ENCODE measurements at regions not wholly inside any gene's neighbourhood (a gene's known extent, or its start where the extent isn't known, plus 50 kb on each side); places are given as distances from the start of the nearest gene placed in this dataset.
A peak's percentile ranks its signal among the peaks of the same experiment; 100 is the strongest.
"Not testable (repeated sequence)": the region's sequence is repeated elsewhere in the genome, so short reads cannot be mapped to it uniquely, and the experiment has no call there.

GRCh38 chr7:92973293-92973731 is 136.9 kb upstream of the CDK6 start:
- peak; percentile 38 for DNase-seq

- DNase-seq = no peak
These were observed 136.1 kb upstream of the CDK6 start for GRCh38 chr7:92972441-92972840.

GRCh38 chr7:92969061-92969460 is 132.7 kb upstream of the CDK6 start:
- DNase-seq = no peak

GRCh38 chr7:92968502-92968901 is 132.1 kb upstream of the CDK6 start:
- DNase-seq = no peak

GRCh38 chr7:92967238-92967637 is 130.9 kb upstream of the CDK6 start:
- no peak for DNase-seq

GRCh38 chr7:92964141-92964540 is 127.8 kb upstream of the CDK6 start:
- DNase-seq = peak; percentile 13

GRCh38 chr7:92963566-92963965 is 127.2 kb upstream of the CDK6 start:
- peak; percentile 22 for DNase-seq

GRCh38 chr7:92961961-92962360 is 125.6 kb upstream of the CDK6 start:
- DNase-seq = no peak

- DNase-seq = no peak
These were observed 120.2 kb upstream of the CDK6 start for GRCh38 chr7:92956575-92956974.

GRCh38 chr7:92955081-92955480 is 118.7 kb upstream of the CDK6 start:
- DNase-seq = no peak

GRCh38 chr7:92953657-92954056 is 117.3 kb upstream of the CDK6 start:
- peak; percentile 9 for DNase-seq

- no peak for DNase-seq
These were observed 113.4 kb upstream of the CDK6 start for GRCh38 chr7:92949748-92950147.

- DNase-seq = no peak
These were observed 109.5 kb upstream of the CDK6 start for GRCh38 chr7:92945840-92946239.

- DNase-seq = peak; percentile 56
These were observed 108.3 kb upstream of the CDK6 start for GRCh38 chr7:92944633-92945032.

- DNase-seq = not testable (repeated sequence)
These were observed 106.3 kb upstream of the CDK6 start for GRCh38 chr7:92942706-92943105.

- DNase-seq = no peak
These were observed 103.4 kb upstream of the CDK6 start for GRCh38 chr7:92939666-92940360.

- peak; percentile 75 for DNase-seq
These were observed 97.7 kb upstream of the CDK6 start for GRCh38 chr7:92934096-92934495.

- no peak for DNase-seq
These were observed 96.1 kb upstream of the CDK6 start for GRCh38 chr7:92932450-92932849.

GRCh38 chr7:92930404-92930803 is 94.0 kb upstream of the CDK6 start:
- no peak for DNase-seq

GRCh38 chr7:92926697-92927044 is 90.3 kb upstream of the CDK6 start:
- no peak for DNase-seq

- DNase-seq = peak; percentile 62
These were observed 89.7 kb upstream of the CDK6 start for GRCh38 chr7:92925876-92926696.

GRCh38 chr7:92924800-92925199 is 88.4 kb upstream of the CDK6 start:
- no peak for DNase-seq

- DNase-seq = no peak
These were observed 80.9 kb upstream of the CDK6 start for GRCh38 chr7:92917230-92917629.

GRCh38 chr7:92916770-92917224 is 80.4 kb upstream of the CDK6 start:
- peak; percentile 33 for DNase-seq
